ENCODE measurements at regions not wholly inside any gene's neighbourhood (a gene's known extent, or its start where the extent isn't known, plus 50 kb on each side); places are given as distances from the start of the nearest gene placed in this dataset.

- no peak for TF ChIP-seq CTCF (IDR thresholded peaks at IDR 0.05)
- no peak for TF ChIP-seq POLR2A (IDR thresholded peaks at IDR 0.05)
Measured at GRCh38 chr3:28125342-28125741, 116.1 kb upstream of the CMC1 start.

Data from uterus (tissue), 2 donors.